ENCODE measurements at regions not wholly inside any gene's neighbourhood (a gene's known extent, or its start where the extent isn't known, plus 50 kb on each side); places are given as distances from the start of the nearest gene placed in this dataset.

- no peak for DNase-seq (ENCODE audit: low read depth, low spot score)
- H3K9me3 Mint-ChIP-seq: no peaks in the 10 kb centered on the region
- no peaks in the 10 kb centered on the region for H3K36me3 Mint-ChIP-seq (ENCODE audit: low read depth)
- H3K4me1 Mint-ChIP-seq: peaks cover 10% of the 10 kb centered on the region
- H3K27me3 Mint-ChIP-seq (ENCODE audit: low read depth): no peaks in the 10 kb centered on the region
- TF ChIP-seq CTCF (conservative IDR thresholded peaks at IDR 0.05): no peak
- no peak overlapping the region for H3K27ac Mint-ChIP-seq (ENCODE audit: unreplicated experiment)
- no peak overlapping the region for H3K4me3 Mint-ChIP-seq
These were observed 80.2 kb upstream of the SLC38A2 start for GRCh38 chr12:46452776-46453175.

GRCh38 chr12:46452061-46452615 lies 79.6 kb upstream of the SLC38A2 start:
- H3K4me1 Mint-ChIP-seq: peaks cover 10% of the 10 kb centered on the region
- no peaks in the 10 kb centered on the region for H3K27me3 Mint-ChIP-seq (ENCODE audit: low read depth)
- no peak overlapping the region for H3K4me3 Mint-ChIP-seq
- H3K27ac Mint-ChIP-seq (ENCODE audit: unreplicated experiment): no peak overlapping the region
- H3K9me3 Mint-ChIP-seq: no peaks in the 10 kb centered on the region
- no peaks in the 10 kb centered on the region for H3K36me3 Mint-ChIP-seq (ENCODE audit: low read depth)
- DNase-seq (ENCODE audit: low read depth, low spot score): no peak
- TF ChIP-seq CTCF (conservative IDR thresholded peaks at IDR 0.05): no peak

DNA sequence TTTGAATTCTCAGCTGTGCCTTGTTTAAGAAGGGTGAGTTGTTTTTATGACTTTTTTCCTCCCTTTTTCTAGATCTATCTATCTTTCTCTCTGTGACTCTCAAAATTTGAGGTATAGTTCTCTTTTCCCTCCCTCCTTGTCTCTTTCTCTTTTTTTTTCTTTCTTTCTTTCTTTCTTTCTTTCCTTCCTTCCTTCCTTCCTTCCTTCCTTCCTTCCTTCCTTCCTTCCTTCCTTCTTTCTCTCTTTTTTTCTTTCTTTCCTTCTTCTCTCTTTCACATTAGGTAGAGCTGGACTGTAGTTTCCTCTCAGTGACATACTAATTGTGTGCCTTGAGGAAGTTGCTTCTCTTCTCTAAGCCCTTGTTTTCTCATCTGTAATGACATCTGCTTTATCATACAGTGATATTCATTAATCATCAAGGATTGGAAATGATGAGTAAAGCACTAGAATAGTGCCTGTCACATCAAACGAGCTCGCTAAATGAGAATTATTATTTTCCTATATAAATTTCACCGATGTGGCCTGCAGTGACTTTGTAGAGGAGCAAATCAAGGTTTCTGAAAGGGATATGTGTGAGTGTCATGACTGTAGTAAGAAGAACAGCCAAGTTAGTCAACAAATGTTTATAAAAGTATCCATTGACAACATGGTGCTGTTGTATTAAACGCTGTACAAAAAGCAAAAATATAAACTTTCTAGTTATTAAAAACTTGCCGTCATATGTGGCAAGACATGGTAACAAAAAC lies 78.9 kb upstream of the SLC38A2 start:
- DNase-seq (ENCODE audit: low read depth, low spot score): no peak
- no peak for TF ChIP-seq CTCF (conservative IDR thresholded peaks at IDR 0.05)
- Mint-ChIP-seq H3K9me3 (no peaks in the 10 kb centered on the region), H3K36me3 (ENCODE audit: low read depth) (no peaks in the 10 kb centered on the region), H3K27me3 (ENCODE audit: low read depth) (no peaks in the 10 kb centered on the region), H3K4me1 (peaks cover 10% of the 10 kb centered on the region), H3K27ac (ENCODE audit: unreplicated experiment) (no peak overlapping the region), H3K4me3 (no peak overlapping the region)

- Mint-ChIP-seq H3K27ac (ENCODE audit: unreplicated experiment) (no peak overlapping the region), H3K4me1 (peaks cover 10% of the 10 kb centered on the region), H3K9me3 (no peaks in the 10 kb centered on the region), H3K36me3 (ENCODE audit: low read depth) (no peaks in the 10 kb centered on the region), H3K4me3 (no peak overlapping the region), H3K27me3 (ENCODE audit: low read depth) (no peaks in the 10 kb centered on the region)
- no peak for TF ChIP-seq CTCF (conservative IDR thresholded peaks at IDR 0.05)
- no peak for DNase-seq (ENCODE audit: low read depth, low spot score)
These were observed 77.7 kb upstream of the SLC38A2 start for GRCh38 chr12:46450279-46450748.

DNA sequence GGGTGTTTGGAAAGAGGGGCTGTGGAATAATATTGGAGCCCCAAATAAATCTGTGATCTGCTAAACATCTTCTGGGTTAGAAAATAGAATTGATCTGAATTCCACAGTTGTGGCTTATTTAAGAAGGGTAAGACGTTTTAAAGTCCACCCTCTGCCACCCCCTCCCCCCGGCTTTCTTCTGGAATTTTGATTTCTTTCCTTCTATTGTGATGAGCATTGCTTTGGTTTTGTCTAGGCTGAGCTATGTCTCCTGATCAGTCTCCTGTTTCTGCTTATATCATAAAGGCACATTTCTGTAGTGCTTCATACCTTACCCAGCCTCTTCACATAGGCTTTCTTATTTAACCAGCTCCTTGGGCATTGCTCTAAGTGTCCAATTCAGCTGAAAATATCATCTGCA lies 77.3 kb upstream of the SLC38A2 start:
- no peak overlapping the region for H3K27ac Mint-ChIP-seq (ENCODE audit: unreplicated experiment)
- no peak overlapping the region for H3K4me3 Mint-ChIP-seq
- H3K36me3 Mint-ChIP-seq (ENCODE audit: low read depth): no peaks in the 10 kb centered on the region
- peaks cover 10% of the 10 kb centered on the region for H3K4me1 Mint-ChIP-seq
- no peak for DNase-seq (ENCODE audit: low read depth, low spot score)
- no peak for TF ChIP-seq CTCF (conservative IDR thresholded peaks at IDR 0.05)
- no peaks in the 10 kb centered on the region for H3K9me3 Mint-ChIP-seq
- H3K27me3 Mint-ChIP-seq (ENCODE audit: low read depth): no peaks in the 10 kb centered on the region
